H4 (cell line): ENCODE measurements at regions not wholly inside any gene's neighbourhood (a gene's known extent, or its start where the extent isn't known, plus 50 kb on each side); places are given as distances from the start of the nearest gene placed in this dataset.
"Not testable (repeated sequence)": the region's sequence is repeated elsewhere in the genome, so short reads cannot be mapped to it uniquely, and the experiment has no call there.

Experiments used
- DNase-seq: peaks from one replicate; pipeline ENCODE4 v3.0.0-alpha.2; 2015; ENCODE audit warnings: low spot score

DNA sequence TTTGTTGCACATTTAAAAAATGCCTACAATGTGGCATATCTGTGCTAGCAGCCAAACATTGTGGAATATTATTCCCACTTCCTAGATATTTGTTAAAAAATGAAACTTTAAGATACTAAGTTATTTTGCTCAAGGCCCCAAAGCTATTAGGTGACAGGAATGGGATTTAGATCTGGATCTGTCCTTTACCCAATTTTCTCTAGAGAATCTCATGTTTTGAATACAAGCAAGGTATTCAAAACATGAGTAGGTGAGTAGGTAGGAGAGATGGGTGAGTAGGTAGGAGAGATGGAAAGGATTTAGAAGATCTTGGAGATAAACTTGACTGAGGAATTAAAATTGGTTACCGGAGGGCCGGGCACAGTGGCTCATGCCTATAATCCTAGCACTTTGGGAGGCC lies 61.2 kb upstream of the AKIRIN2 start:
- no peak for DNase-seq

DNA sequence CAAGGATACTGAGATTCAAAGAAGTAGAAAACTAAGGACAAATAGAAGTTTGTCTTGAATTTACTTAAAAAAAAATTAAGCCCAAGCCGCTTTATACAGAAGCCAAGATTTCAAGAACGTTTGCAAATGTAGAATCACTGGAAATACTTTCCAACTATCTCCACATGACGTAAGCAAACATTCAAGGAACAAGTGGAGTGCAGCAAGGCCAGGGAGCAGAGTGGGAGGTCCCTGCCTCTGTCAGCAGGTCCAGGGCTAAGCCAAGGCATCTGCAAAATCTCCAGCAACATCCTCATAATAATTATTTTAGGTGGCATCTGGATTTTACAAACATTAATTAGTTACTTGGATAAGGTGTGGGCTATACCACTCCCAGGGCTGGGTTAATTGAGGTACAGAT lies 60.1 kb upstream of the AKIRIN2 start:
- no peak for DNase-seq

GRCh38 chr6:87757792-87758191 lies 55.8 kb upstream of the AKIRIN2 start:
- no peak for DNase-seq

DNA sequence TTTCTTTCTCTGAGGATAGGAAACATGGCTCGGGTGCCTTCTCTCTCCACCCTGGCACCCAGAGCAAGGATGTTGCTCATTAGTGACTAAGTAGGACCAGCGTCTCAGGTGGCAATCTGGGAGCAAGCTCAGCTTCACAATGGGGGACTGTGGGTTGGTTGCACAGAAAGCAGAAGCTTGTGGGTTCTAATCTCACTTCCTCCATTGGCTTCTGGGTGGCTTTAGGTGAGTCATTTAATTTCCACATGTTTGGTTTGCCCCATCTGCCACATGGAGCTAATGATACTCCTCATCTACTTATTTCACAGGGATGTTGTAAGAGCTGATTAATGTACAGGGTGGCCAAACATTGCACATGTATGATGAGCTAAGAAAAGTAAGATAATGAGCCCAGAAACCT lies 54.8 kb upstream of the AKIRIN2 start:
- peak; percentile 91 for DNase-seq

GRCh38 chr6:87755708-87756671 lies 54.0 kb upstream of the AKIRIN2 start:
- DNase-seq = peak; percentile 21

GRCh38 chr6:87754828-87755227 lies 52.8 kb upstream of the AKIRIN2 start:
- DNase-seq = no peak

DNA sequence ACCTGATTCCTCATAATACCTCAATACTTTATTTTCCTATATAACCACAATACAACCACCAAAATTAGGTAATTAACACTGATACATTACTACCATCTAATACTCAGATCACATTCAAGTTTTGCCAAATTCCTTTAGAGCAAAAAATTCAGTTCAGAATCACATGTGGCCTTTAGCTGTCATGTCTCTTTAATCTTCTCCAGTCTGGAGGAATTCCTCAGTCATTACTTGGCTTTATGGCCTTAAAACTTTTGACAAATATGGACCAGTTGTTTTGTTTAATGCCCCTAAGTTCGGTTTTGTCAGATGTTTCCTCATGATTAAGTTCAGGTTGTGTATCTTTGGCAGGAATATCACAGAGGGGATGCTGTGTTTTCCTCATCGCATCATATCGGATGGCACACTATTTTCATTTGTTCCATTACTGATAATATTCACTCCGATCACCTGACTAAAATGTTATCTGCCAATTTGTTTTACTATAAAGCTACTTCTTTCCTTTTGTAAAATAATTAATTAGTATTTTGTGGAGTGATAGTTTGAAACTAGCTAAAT lies 51.2 kb upstream of the AKIRIN2 start:
- no peak for DNase-seq

- DNase-seq = not testable (repeated sequence)
Observed at GRCh38 chr6:87752503-87752902, 50.5 kb upstream of the AKIRIN2 start.
